ENCODE measurements at regions not wholly inside any gene's neighbourhood (a gene's known extent, or its start where the extent isn't known, plus 50 kb on each side); places are given as distances from the start of the nearest gene placed in this dataset.

DNA sequence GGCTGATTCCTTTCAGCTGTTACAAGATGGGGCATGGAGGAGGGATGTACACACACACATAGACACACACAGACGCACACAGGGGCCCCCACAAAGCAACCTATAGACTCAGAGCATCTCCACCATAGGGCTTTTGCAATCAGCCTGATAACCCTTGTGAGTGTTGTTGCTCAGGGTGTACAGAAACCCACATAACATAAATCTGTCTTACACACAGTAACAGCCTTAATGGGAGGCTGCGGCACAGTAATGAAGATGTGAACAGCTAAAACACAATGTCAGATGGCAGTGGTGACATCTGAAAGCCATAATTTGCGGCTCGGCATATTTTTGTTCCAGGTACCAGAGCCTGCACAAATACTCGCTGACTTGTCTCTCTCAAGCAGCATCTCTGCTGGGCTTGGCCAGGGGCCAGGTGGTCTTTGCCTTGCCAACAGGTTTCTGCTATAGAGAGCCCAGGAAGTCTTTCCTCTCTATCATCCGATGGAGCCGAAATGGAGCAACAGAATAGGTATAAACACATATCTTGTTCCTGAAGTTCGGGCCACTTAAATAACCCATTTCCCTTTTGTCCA is 357.2 kb upstream of the GATB start:
- no peaks in the 10 kb centered on the region for H3K36me3 ChIP-seq (ENCODE audit: low read depth)
- H3K4me3 ChIP-seq (ENCODE audit: severe bottlenecking) = no peak overlapping the region
- no peak for ATAC-seq (ENCODE audit: low read depth)
- no peak overlapping the region for H3K27ac ChIP-seq (ENCODE audit: poor library complexity, severe bottlenecking)
- H3K9me3 ChIP-seq (ENCODE audit: severe bottlenecking) = no peaks in the 10 kb centered on the region
- no peak for DNase-seq (ENCODE audit: low spot score)
- no peaks in the 10 kb centered on the region for H3K27me3 ChIP-seq (ENCODE audit: insufficient read depth, poor library complexity, severe bottlenecking)
- H3K4me1 ChIP-seq (ENCODE audit: insufficient read depth, poor library complexity, severe bottlenecking) = no peaks in the 10 kb centered on the region
- TF ChIP-seq, protein P1, sequence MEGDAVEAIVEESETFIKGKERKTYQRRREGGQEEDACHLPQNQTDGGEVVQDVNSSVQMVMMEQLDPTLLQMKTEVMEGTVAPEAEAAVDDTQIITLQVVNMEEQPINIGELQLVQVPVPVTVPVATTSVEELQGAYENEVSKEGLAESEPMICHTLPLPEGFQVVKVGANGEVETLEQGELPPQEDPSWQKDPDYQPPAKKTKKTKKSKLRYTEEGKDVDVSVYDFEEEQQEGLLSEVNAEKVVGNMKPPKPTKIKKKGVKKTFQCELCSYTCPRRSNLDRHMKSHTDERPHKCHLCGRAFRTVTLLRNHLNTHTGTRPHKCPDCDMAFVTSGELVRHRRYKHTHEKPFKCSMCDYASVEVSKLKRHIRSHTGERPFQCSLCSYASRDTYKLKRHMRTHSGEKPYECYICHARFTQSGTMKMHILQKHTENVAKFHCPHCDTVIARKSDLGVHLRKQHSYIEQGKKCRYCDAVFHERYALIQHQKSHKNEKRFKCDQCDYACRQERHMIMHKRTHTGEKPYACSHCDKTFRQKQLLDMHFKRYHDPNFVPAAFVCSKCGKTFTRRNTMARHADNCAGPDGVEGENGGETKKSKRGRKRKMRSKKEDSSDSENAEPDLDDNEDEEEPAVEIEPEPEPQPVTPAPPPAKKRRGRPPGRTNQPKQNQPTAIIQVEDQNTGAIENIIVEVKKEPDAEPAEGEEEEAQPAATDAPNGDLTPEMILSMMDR (IDR thresholded peaks at IDR 0.05; ENCODE audit: poor library complexity, severe bottlenecking) = no peak

DNA sequence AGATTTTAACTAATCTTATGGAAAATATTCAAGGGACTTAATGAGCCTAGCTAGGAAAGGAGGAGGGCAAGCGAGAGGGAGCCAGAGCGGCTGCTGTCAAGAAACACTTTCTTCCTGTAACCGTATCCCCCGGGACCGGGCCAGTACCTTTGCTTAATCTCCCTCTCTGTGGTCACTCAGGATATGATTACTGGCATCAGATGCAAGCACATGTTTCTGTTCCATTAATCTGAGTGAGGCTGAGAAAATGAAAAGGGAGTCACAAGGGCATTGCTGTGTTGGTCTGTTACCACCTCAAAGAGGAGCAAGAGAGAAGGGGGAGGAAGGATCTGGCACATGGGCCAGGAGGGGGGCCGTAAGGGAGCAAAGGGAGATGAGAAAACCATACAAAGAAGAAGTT is 356.7 kb upstream of the GATB start:
- H3K27me3 ChIP-seq (ENCODE audit: insufficient read depth, poor library complexity, severe bottlenecking) = no peaks in the 10 kb centered on the region
- H3K9me3 ChIP-seq (ENCODE audit: severe bottlenecking) = no peaks in the 10 kb centered on the region
- no peak for DNase-seq (ENCODE audit: low spot score)
- no peak overlapping the region for H3K4me3 ChIP-seq (ENCODE audit: severe bottlenecking)
- no peak for ATAC-seq (ENCODE audit: low read depth)
- TF ChIP-seq, protein P1 (IDR thresholded peaks at IDR 0.05; ENCODE audit: poor library complexity, severe bottlenecking) = no peak
- no peaks in the 10 kb centered on the region for H3K4me1 ChIP-seq (ENCODE audit: insufficient read depth, poor library complexity, severe bottlenecking)
- H3K36me3 ChIP-seq (ENCODE audit: low read depth) = no peaks in the 10 kb centered on the region
- no peak overlapping the region for H3K27ac ChIP-seq (ENCODE audit: poor library complexity, severe bottlenecking)

DNA sequence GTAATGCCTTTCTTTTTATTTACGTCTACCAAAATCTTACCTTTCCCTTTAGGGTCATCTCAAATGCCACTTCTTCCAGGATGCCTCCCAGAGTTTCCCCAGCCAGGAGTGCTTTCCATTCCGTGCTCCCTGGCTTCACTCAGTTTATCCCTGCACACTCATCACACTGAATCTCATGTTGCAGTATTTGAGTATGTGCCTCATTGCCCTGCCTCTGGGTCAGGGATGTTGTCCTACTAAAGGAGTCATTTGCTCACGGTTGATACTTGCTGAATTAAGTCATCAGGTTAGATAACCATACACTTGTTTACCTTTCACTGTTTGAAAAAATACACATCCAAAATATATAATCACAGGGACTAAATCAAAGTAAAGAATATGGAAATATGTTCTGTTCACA is 356.2 kb upstream of the GATB start:
- no peak for DNase-seq (ENCODE audit: low spot score)
- H3K27ac ChIP-seq (ENCODE audit: poor library complexity, severe bottlenecking) = no peak overlapping the region

DNA sequence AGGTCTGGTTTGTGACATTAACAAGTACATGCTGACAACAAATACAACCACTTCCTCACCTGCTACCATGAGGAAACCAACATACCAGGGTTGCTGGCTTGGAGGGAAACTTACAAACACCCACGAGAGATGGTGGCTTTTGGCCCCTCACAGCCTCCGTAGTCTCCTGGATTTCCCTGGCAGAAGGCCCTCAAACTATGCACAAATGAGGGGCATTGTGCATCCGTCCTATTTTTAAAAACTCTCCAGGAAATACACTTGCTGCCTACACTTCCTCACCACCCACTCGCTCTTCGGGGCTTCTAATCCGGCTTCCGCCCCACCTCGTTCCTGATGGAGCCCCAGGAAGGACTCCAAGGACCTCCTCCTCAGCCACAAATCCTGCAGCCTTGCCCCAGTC is 355.0 kb upstream of the GATB start:
- no peak for DNase-seq (ENCODE audit: low spot score)
- H3K27me3 ChIP-seq (ENCODE audit: insufficient read depth, poor library complexity, severe bottlenecking) = no peaks in the 10 kb centered on the region
- ATAC-seq (ENCODE audit: low read depth) = no peak
- no peaks in the 10 kb centered on the region for H3K9me3 ChIP-seq (ENCODE audit: severe bottlenecking)
- TF ChIP-seq, protein P1 (IDR thresholded peaks at IDR 0.05; ENCODE audit: poor library complexity, severe bottlenecking) = no peak
- no peaks in the 10 kb centered on the region for H3K36me3 ChIP-seq (ENCODE audit: low read depth)
- no peak overlapping the region for H3K27ac ChIP-seq (ENCODE audit: poor library complexity, severe bottlenecking)
- H3K4me1 ChIP-seq (ENCODE audit: insufficient read depth, poor library complexity, severe bottlenecking) = no peaks in the 10 kb centered on the region
- no peak overlapping the region for H3K4me3 ChIP-seq (ENCODE audit: severe bottlenecking)

More for the DNA sequence above, 356.2 kb upstream of the GATB start:
- TF ChIP-seq, protein P1 (IDR thresholded peaks at IDR 0.05; ENCODE audit: poor library complexity, severe bottlenecking) = no peak
- ATAC-seq (ENCODE audit: low read depth) = no peak
- no peaks in the 10 kb centered on the region for H3K36me3 ChIP-seq (ENCODE audit: low read depth)
- H3K9me3 ChIP-seq (ENCODE audit: severe bottlenecking) = no peaks in the 10 kb centered on the region
- no peak overlapping the region for H3K4me3 ChIP-seq (ENCODE audit: severe bottlenecking)
- no peaks in the 10 kb centered on the region for H3K27me3 ChIP-seq (ENCODE audit: insufficient read depth, poor library complexity, severe bottlenecking)
- no peaks in the 10 kb centered on the region for H3K4me1 ChIP-seq (ENCODE audit: insufficient read depth, poor library complexity, severe bottlenecking)

DNA sequence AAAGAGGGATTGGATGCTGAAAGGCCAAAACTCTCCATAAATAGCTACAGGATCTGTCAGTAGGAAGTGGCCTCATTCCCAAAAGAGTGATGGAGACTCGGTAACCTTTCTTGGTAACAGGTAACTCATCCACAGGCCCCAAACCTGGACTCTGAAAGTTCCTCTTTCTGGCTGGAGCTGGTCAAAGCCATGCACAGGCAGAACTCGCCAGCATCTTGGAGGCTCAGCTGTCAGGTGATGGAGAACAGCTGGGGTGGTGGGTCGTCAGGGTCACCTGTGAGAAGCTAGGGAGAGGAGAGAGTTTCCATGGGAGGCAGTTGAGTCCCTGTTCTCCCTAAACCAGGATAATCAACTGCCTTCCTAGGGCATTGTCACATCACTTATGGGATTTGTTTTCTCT is 354.3 kb upstream of the GATB start:
- TF ChIP-seq, protein P1 (IDR thresholded peaks at IDR 0.05; ENCODE audit: poor library complexity, severe bottlenecking) = no peak
- Histone ChIP-seq H3K4me1 (ENCODE audit: insufficient read depth, poor library complexity, severe bottlenecking) (no peaks in the 10 kb centered on the region), H3K27me3 (ENCODE audit: insufficient read depth, poor library complexity, severe bottlenecking) (no peaks in the 10 kb centered on the region), H3K36me3 (ENCODE audit: low read depth) (no peaks in the 10 kb centered on the region), H3K4me3 (ENCODE audit: severe bottlenecking) (no peak overlapping the region), H3K9me3 (ENCODE audit: severe bottlenecking) (no peaks in the 10 kb centered on the region), H3K27ac (ENCODE audit: poor library complexity, severe bottlenecking) (no peak overlapping the region)
- DNase-seq (ENCODE audit: low spot score) (no peak), ATAC-seq (ENCODE audit: low read depth) (no peak)
